ENCODE measurements at regions not wholly inside any gene's neighbourhood (a gene's known extent, or its start where the extent isn't known, plus 50 kb on each side); places are given as distances from the start of the nearest gene placed in this dataset.

GRCh38 chr3:35042210-35042991 lies 596.9 kb upstream of the ARPP21 start:
- TF ChIP-seq CTCF (IDR thresholded peaks at IDR 0.05): no peak
- TF ChIP-seq POLR2A (IDR thresholded peaks at IDR 0.05): no peak
